GM18870 (cell line): ENCODE measurements at regions not wholly inside any gene's neighbourhood (a gene's known extent, or its start where the extent isn't known, plus 50 kb on each side); places are given as distances from the start of the nearest gene placed in this dataset.
A peak's percentile ranks its signal among the peaks of the same experiment; 100 is the strongest.

Source experiments
- ATAC-seq: cut with Tn5 transposase; IDR thresholded peaks from one replicate; pipeline ENCODE4 v1.9.1; 2021; ENCODE audit warnings: moderate library complexity; ENCODE audit not compliant: unreplicated experiment

DNA sequence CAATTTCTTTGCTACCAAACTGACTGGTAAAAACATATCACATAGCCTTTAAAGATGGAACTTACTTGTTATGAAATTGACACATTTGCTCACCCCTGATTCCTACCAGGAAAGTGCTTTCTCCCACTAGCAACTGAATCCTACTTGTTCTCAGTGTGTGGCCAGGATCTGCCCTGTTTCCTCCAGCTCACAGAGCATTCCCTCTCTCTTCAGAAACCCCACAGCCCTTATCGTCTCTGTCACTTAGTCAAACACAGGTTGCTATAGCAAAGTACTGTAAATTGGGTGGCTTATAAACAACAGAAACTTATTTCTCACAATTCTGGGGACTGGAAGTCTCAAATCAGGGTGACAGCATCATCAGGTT, 265.2 kb upstream of the BOD1L1 start:
- ATAC-seq = no peak

DNA sequence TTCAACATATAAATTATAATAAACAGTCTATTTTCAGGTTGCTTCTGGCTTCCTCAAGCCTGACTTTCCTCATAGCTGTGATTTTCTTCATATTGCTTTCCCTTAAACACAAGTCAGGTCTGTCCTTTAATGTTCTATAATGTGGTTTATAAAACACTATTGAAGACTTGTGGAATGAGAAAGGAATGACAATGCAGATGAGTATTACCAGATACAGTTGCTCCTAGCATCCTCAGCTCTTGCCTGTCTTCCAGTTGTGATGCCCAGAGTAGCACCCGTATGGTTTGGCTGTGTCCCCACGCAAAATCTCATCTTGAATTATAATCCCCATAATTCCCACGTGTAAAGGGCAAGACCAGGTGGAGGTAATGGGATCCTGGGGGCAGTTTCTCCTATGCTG, 265.7 kb upstream of the BOD1L1 start:
- no peak for ATAC-seq

DNA sequence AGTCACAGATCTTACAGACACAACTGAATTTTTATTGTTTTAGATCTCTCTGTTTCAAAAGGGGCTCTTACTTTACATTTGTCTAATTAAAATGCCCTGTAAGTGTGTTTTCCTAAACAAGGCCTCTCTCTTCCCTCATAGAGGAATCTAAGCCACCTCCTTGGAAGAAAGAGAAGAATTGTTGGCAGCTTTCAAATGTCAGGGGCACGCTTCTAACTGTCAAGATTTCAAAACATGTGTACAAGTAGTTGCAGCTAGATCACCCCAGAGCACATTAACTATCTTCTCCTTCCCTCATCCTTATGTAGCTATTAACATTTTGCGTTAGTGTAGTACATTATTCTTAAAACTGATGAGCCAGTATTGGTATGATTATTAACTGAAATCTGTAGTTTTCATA, 266.5 kb upstream of the BOD1L1 start:
- no peak for ATAC-seq

DNA sequence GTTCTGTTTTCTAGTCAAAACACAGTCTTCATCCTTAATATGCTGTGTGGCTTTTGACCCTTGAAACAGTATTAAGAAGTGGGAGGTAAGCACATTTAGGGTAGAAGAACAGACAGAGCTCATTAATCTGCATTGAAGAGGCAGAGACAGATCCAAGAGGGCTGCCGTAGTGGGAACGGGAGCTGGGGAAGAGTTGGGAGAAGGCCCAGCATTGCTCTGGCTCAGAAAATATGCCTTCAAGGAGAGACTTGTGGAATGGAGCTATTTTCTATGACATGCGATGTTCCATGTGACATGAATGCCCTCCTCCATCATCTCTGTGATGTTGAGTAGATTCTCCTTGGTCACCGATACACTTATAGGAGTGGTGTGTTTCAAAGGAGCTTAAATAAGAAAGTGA, 273.3 kb upstream of the BOD1L1 start:
- no peak for ATAC-seq

DNA sequence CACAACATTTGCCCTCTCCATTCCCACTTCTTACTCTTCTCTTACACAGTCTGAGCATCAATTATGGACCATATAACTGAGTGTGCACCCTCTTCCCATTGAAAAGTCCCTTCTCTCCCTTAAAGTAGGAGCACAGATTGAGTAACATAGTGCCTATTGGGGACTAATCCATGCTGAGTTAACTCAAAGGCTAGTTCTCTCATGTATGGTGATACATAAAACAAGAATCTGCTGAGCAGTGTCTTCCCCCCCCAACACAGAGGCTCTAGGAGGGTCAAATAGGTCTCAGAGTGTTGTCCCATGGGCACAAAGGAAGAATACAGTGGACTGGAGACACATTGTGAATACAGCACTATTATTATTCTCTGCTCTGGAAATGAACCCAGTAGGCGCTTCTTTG, 274.6 kb upstream of the BOD1L1 start:
- no peak for ATAC-seq

DNA sequence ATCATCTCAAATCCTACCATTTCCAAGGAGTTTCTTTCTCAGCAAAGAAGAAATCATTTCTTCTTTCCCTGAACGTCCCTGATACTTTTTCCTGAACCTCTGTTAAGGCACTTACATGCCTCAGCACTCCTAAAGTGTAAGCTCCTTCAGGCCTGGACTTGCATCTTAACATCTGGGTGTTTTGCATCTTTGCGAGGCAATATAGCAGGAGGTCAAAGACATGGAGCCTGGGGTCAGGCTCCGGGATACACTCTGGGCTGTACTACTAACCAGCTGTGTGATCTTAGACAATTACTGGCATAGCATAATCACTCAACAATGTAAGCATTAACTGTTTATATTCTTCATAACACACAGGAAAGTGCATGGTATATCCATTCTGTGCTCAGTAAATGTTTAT, 275.5 kb upstream of the BOD1L1 start:
- no peak for ATAC-seq

DNA sequence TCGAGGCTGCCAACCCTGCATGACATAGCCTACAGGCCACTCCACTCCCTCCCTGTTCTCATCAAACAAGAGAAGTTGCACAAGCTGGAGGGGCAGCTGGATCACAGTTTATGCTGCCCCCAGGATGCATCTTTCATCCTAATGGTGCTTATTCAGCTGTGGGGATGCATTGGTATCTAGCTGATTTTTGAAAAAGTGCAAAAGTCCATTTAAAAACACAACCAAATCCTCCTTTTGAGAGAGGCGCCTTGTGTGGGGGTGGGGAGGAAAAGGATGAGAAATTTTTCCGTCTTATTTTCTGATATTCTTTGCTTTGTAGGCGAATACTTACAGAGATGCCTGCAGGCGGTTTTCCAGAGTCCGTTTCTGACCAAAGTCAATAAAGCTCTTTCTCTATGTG, 276.4 kb upstream of the BOD1L1 start:
- no peak for ATAC-seq

DNA sequence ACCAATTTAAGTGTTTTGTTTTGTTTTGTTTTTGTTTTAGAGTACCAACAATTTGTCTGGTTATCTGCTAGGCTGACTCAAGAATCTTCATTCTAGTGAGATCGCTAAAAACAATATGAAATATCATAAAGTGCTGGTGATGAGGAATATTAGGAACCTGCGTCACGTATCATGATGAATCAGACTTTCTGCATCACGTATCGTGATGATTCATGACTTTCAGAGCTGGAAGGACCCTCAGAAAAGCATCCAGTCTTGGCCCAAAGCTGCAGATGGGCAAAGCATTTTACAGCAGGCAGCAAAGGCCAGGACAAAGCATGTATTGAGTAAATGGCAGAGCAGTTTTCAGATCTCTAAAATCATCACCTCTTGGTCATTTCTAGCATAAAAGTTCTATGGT, 278.0 kb upstream of the BOD1L1 start:
- ATAC-seq = no peak

DNA sequence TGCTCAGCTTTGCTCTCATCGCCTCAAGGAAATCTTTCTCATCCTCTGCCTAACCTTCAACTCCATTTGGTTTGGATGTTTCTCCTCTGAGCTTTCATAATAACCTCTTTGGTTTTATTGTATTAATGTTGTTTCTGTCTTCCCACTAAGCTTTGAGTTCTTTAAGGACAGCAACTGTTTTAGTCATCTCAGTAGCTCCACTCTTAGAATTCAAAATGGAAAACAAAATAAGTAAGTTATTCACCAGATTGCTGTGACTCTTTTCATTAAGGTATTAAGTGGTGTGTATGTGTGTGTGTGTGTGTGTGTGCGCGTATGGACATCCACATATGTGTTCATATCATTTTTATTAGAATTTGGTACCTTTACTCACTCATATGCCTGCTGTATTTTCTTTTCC, 279.2 kb upstream of the BOD1L1 start:
- ATAC-seq = no peak

DNA sequence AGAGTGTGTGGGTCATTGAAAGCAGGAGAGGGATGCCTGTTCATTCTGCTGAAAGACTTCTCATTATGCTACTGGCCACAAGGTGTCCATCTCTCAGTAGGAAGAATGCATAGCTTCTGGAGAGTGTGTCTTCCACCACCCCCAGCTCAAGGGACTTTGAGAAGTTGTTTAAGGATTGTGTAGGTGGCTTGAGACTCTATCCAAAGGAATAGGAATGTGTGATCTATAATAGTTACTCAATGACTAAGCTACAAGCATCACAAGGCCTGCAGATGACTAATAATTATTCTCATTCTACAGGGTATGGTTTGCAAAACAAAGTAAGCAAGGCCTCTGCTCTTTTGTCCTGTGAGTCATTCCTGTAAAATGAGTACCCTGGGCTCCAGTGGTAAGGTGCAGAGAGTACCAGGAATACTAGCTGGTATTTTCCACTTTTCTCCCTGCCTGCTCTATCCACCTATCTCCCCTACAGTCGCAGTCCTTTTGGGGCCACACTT, 279.8 kb upstream of the BOD1L1 start:
- ATAC-seq = peak; percentile 48

DNA sequence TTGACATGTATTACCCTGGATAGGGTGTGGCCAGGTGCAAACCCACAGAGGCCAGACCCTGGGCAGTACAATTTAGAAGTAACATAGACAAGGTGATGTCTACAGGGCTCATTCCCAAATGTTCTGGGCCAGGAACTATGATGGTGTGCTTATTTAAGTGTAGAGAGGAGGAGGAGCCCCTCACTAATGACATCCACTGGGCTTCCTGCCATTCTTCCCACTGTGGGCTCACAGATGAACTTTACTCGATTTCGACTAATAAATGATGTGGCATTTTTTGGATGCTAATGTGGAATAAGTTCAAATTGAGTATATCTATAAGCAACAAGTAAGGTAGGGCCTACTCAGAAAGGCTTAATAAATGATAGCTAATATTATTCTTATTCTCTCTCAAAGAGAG, 280.9 kb upstream of the BOD1L1 start:
- no peak for ATAC-seq

DNA sequence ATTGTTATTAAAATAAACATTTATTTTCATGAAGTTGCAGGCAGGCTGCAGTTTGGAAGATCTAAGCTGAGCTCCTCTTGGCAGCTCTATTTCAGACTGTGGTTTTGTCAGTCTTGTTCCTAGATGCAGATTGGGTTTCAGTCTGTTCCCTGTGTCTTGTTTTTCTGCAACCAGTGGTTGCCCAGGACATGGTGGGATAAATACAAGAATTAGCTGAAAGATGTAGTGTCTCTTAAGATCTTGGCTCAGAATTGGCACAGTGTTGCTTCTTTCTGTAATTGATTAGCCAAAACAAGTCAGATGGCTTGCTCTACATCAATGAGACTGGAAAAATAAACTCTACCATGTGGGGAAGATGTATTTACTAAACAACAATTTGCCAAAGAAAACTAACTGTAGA, 283.0 kb upstream of the BOD1L1 start:
- no peak for ATAC-seq

DNA sequence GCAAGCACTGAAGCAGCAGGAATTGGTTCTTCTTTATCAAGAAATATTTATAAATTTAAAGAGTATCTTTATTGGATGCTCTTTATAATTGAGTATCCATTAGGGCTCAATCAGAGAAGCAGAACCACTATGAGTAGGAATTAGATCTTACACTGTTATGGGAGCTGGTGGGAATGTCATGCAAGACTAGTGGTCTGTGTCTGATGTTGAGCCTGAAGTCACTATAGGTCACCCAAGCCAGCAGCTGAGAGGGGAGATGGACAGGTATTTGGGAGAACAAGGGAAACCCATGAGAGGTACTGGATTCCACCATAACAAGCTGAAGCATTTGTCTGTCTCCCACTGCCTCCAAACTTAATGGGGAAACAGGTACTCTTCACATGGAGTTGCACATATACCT, 283.7 kb upstream of the BOD1L1 start:
- no peak for ATAC-seq

DNA sequence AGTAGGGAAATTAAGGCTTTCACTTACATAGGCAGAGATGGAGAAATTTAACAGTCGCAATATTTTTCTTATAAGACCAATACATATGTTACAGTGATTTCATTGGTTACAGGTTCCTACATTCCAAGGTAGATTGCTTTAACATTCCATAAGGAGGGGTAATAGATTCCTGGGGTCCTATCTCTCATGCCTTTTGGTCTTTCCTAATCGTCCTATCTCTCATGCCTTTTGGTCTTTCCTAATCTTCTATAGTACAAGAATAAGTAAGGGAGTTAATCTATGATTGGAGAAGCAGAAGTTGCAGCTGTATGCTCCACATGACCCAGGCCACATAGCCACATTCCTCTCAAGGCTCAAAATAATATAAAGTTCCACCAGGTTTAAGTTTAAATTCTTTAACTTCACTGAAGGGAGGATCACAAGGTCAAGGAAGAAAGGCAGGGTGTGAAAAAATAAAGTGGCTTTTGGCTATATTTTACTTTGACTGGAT, 285.0 kb upstream of the BOD1L1 start:
- no peak for ATAC-seq

DNA sequence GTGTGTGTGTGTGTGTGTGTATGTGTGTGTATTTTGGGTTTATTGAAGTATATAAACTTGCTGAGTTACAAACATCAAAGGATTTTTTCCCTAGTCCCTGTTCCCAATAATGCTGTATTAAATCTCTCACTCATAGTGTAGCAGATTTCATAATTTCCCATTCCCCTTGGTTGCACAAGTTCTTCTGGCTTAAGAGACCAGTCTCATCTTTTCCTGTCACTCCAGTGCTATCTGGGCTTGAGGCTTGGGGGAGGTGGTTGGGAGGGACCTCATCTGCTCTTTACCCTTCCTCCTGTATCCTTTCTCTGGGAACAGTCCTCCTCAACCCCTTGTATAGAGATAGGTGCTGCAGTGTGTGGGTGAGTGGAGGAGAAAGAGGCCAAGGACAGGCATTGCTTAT, 285.4 kb upstream of the BOD1L1 start:
- ATAC-seq = no peak

DNA sequence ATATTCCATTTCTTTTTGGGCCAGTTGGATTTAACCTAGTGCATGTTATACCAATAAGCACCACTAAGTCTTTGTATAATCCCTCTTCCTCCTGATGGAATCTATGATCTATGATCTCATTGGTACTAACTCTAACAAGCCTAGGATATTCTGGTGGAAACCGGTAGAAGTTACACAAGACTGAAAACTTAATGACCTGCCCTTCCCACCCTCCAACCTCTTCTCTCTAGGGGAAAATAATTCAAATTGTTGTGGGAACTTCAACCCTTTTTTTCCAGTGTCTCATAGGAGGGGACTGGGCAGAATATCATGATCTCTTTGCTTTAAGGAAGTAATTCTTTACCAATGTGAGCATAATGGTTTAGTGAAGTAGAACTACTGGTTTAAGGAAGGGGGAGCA, 289.5 kb upstream of the BOD1L1 start:
- ATAC-seq = no peak

DNA sequence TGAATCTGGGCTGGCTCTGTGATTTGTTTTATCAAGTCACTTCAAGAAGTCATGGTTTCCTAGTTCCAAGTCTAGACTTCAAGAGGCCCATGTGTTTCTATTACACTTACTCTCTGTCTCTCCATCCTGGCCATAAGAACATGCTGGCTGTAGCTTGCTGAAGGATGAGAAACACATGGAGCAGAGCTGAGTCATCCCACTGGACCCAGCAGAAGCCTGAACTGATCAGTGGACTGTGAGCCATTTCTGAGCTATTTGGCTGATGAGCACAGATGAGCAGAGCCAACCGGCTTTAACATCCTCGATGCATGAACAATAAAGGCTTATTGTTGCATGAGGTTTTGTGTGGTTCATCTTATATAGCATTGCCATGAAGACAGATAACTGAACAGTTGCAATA, 290.6 kb upstream of the BOD1L1 start:
- ATAC-seq = no peak

DNA sequence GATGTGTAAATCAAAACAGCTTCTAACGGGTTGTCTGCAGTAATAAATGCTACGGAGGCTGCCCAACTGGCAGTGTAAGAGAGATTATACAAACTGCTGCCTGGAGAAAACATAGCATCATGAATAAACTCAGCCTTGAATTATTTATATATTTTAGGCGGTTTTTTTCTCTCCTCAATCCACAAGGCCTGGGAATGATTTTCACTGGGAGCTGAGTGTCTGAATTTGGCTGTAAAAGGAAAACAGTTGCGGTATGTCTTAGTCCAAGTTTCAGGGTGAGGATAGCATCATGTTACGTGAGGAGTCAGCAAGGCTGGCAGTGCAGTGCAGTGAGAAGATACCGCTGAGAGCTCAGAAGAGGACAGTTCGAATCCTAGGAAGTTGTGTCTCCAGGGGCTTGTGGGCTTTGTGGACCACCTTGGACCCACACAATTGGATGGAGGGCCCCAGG, 291.5 kb upstream of the BOD1L1 start:
- ATAC-seq = no peak

DNA sequence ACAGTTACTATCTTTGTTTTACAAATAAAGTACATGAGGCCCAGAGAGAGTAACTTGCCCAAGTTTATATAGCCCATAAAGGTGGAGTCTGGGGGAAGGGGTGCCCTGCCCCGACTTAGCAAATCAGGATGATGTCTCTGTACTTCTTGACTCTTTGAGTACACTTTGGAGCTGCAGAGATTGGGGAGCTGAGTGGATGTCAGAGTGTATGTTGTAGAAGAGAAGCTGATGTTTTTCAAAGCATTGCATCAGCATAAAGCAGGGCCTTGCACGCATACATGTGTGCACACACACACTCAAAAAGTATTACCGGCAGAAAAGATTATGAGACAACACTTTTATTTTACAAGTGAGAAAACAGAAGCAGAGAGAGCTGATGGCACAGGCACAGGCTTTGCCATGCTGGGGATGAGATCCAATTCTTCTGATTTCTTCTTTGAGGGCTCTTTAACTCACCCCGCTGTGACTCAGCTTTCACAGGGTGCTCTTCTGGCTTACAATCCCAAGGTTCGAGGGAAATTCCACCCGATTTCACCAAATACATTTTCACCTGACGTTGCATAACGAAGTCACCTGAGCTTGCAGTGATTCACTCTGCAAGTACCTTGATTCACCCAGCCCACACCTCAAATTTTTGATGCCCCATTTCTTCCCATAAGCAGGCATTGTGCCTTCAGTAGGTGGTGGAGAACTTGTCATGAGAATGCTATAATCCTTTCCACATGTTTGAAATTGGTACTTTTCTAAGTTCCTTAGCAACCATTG, 292.8 kb upstream of the BOD1L1 start:
- ATAC-seq = no peak

DNA sequence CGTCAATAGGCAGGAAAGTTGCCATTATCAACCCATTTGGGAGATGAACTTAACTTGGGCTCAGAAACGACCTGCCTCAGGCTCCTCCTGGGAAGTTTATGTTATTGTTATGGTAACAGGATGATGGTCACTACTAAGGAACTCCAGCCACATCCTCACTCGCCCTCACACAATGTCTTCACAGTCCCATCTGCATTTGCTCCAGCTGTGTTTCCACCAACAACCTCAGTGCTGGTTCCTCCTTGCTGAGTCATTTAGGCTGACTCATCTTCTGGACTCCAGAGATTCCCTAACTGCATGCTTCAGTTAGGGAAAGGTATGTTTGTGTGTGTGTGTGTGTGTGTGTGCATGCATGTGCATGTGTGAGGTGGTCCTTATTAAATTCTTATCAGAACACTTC, 293.4 kb upstream of the BOD1L1 start:
- ATAC-seq = no peak

DNA sequence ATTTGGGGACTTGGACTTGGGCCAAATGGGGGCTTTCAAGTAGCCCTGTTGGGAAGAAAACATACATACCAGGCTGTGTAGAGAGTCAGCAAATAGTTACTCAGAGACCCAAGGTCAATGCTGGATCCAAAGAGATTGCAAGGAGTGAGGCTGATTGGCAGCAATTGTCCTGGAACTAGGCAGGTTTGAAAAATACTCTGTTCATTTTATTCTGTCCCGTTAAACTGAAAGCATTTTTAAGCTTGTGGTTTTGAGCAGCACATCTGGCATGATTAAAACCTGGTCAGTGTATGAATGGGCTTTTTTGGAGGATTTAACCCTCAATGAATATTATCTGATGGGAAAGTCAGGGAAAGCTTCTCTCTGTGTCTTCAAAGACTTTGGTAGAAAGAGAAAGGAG, 294.3 kb upstream of the BOD1L1 start:
- ATAC-seq = no peak

DNA sequence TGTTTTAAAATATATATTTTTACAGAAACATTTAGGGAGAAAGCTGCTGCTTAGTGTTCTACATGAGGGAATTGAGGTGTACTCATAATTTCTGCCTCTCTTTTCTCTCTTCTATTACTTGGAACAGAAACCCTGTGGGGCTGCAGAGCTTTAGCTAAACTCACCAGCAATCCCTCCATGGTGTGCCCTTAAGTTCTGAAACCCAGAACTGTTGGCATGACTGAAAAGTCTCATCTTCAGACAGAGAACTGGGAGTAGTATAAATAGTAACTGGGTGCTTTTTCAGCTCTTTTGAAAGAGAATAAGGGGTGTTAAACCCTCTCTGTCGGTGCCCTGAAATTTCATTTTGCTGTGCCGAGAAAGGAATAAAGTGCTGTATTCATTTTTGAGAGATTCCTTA, 294.9 kb upstream of the BOD1L1 start:
- peak; percentile 61 for ATAC-seq
